IMR-90 (cell line): ENCODE measurements at regions not wholly inside any gene's neighbourhood (a gene's known extent, or its start where the extent isn't known, plus 50 kb on each side); places are given as distances from the start of the nearest gene placed in this dataset.

Source experiments
- ATAC-seq: fragments of 200-7000 bp; cut with Tn5 transposase; 2 replicates; pipeline ENCODE4 v1.9.1; 2020; ENCODE audit warnings: low read depth, mild to moderate bottlenecking, moderate library complexity
- BruUV-seq: library from RNA; stranded (reverse); fragments of 400-500 nt; replicated peaks from 2 replicates; lab custom pipeline; 2021; lab: Mats Ljungman, UMichigan
- CTCF ChIA-PET: fragments of 300-600 bp; formaldehyde crosslinking; extraction: SDS; loops from one replicate; lab custom pipeline; 2021; ENCODE audit warnings: antibody characterized with exemption; lab: Yijun Ruan, JAX
- POLR2A ChIA-PET: fragments of 300-600 bp; sonication (Branson Sonifier 250); formaldehyde crosslinking; loops from one replicate; lab custom pipeline; 2022; ENCODE audit warnings: antibody characterized with exemption; ENCODE audit not compliant: unreplicated experiment; lab: Charles Lee
- DNase-seq: peaks from one replicate; pipeline ENCODE4 v3.0.0; 2013
- H2AFZ ChIP-seq: replicated peaks from 2 replicates; pipeline ENCODE3; 2013; ENCODE audit warnings: low read length, mild to moderate bottlenecking; ENCODE audit not compliant: poor library complexity
- H2AK5ac ChIP-seq: 2 replicates; pipeline ENCODE4 v1.6.1; 2013; ENCODE audit warnings: low read depth, low read length, inconsistent platforms
- H2AK9ac ChIP-seq: replicated peaks from 2 replicates; pipeline ENCODE3; 2013; ENCODE audit warnings: mild to moderate bottlenecking, low read depth, low read length, moderate library complexity; ENCODE audit not compliant: poor library complexity
- H2BK120ac ChIP-seq: 2 replicates; pipeline ENCODE4 v1.6.1; 2013; ENCODE audit warnings: low read depth, low read length, inconsistent platforms
- H2BK15ac ChIP-seq: 3 replicates; pipeline ENCODE4 v1.6.1; 2013; ENCODE audit warnings: low read depth, low read length, inconsistent platforms
- H2BK20ac ChIP-seq: 2 replicates; pipeline ENCODE4 v1.6.1; 2013; ENCODE audit warnings: low read depth, mild to moderate bottlenecking, inconsistent platforms, low read length, moderate library complexity
- H2BK5ac ChIP-seq: 2 replicates; pipeline ENCODE4 v1.6.1; 2013; ENCODE audit warnings: mild to moderate bottlenecking, low read depth, low read length, inconsistent platforms; ENCODE audit not compliant: poor library complexity, severe bottlenecking
- H3K14ac ChIP-seq: replicated peaks from 2 replicates; pipeline ENCODE4 v1.6.1; 2013; ENCODE audit warnings: low read depth, low read length, inconsistent platforms
- H3K18ac ChIP-seq: 2 replicates; pipeline ENCODE4 v1.6.1; 2013; ENCODE audit warnings: low read depth, low read length, control low read depth
- H3K23ac ChIP-seq: 2 replicates; pipeline ENCODE4 v1.6.1; 2013; ENCODE audit warnings: low read depth, low read length, inconsistent platforms
- H3K27ac ChIP-seq: 2 replicates; pipeline ENCODE4 v1.5.1; 2013; ENCODE audit warnings: mild to moderate bottlenecking, control low read depth, low read length; ENCODE audit not compliant: insufficient read depth
- H3K27me3 ChIP-seq: 2 replicates; pipeline ENCODE4 v1.6.1; 2013; ENCODE audit warnings: low read length; ENCODE audit not compliant: control insufficient read depth, insufficient read depth
- H3K36me3 ChIP-seq: 2 replicates; pipeline ENCODE4 v1.6.1; 2013; ENCODE audit warnings: low read length, mixed read lengths; ENCODE audit not compliant: control insufficient read depth, insufficient read depth
- H3K4ac ChIP-seq: 2 replicates; pipeline ENCODE4 v1.6.1; 2013; ENCODE audit warnings: low read depth, low read length, inconsistent platforms
- H3K4me1 ChIP-seq: 2 replicates; pipeline ENCODE4 v1.6.1; 2013; ENCODE audit warnings: low read length, mixed read lengths; ENCODE audit not compliant: control insufficient read depth, insufficient read depth
- H3K4me2 ChIP-seq: 2 replicates; pipeline ENCODE4 v1.6.1; 2013; ENCODE audit warnings: low read depth, mild to moderate bottlenecking, control low read depth, low read length, moderate library complexity
- H3K4me3 ChIP-seq: 2 replicates; pipeline ENCODE4 v1.5.1; 2013; ENCODE audit warnings: low read depth, mild to moderate bottlenecking, control low read depth, low read length, moderate library complexity; ENCODE audit not compliant: insufficient read depth
- H3K56ac ChIP-seq: 2 replicates; pipeline ENCODE4 v1.6.1; 2013; ENCODE audit warnings: low read length, inconsistent platforms; ENCODE audit not compliant: insufficient read depth; ENCODE audit errors: extremely low read depth
- H3K79me1 ChIP-seq, 2 experiments: 2 replicates each; pipeline ENCODE4 v1.6.1; 2013; ENCODE audit warnings: low read length in 2 of 2, inconsistent platforms in 1 of 2, low read depth in 1 of 2
- H3K9ac ChIP-seq: 2 replicates; pipeline ENCODE4 v1.6.1; 2013; ENCODE audit warnings: low read depth, low read length, control low read depth
- H3K9me1 ChIP-seq: 2 replicates; pipeline ENCODE4 v1.6.1; 2013; ENCODE audit warnings: low read length, inconsistent platforms; ENCODE audit not compliant: insufficient read depth
- H3K9me3 ChIP-seq: 2 replicates; pipeline ENCODE4 v1.6.1; 2013; ENCODE audit warnings: low read length; ENCODE audit not compliant: control insufficient read depth, insufficient read depth
- H4K20me1 ChIP-seq: 2 replicates; pipeline ENCODE4 v1.6.1; 2013; ENCODE audit warnings: low read length, inconsistent platforms; ENCODE audit not compliant: insufficient read depth
- H4K5ac ChIP-seq: 2 replicates; pipeline ENCODE4 v1.6.1; 2013; ENCODE audit warnings: mild to moderate bottlenecking, low read depth, low read length, control low read depth
- H4K8ac ChIP-seq, 2 experiments: 2 replicates each; pipeline ENCODE4 v1.6.1; 2013; ENCODE audit warnings: low read depth in 2 of 2, low read length in 2 of 2, control low read depth in 1 of 2, inconsistent platforms in 1 of 2
- H4K91ac ChIP-seq: 2 replicates; pipeline ENCODE4 v1.6.1; 2013; ENCODE audit warnings: low read depth, low read length, inconsistent platforms; ENCODE audit not compliant: insufficient read depth
- CHD1 ChIP-seq: IDR thresholded peaks from 2 replicates; pipeline ENCODE4 v1.6.1; 2012; ENCODE audit warnings: low read depth, low read length, improper control_type of control experiment
- CTCF ChIP-seq: conservative IDR thresholded peaks from 2 replicates; pipeline ENCODE4 v1.5.1; 2012; ENCODE audit warnings: mild to moderate bottlenecking, low read depth, low read length, improper control_type of control experiment
- ELK1 ChIP-seq: fragments of 150-350 bp; IDR thresholded peaks from 2 replicates; pipeline ENCODE4 v1.6.1; 2016; ENCODE audit warnings: low read depth, mild to moderate bottlenecking, low read length, moderate library complexity, borderline replicate concordance
- FOS ChIP-seq: fragments of 150-350 bp; IDR thresholded peaks from 2 replicates; pipeline ENCODE4 v1.6.1; 2016; ENCODE audit warnings: low read depth, low read length
- MAFK ChIP-seq: IDR thresholded peaks from 2 replicates; pipeline ENCODE4 v1.6.1; 2012; ENCODE audit warnings: low read depth, low read length, improper control_type of control experiment
- MXI1 ChIP-seq: IDR thresholded peaks from 2 replicates; pipeline ENCODE4 v1.6.1; 2012; ENCODE audit warnings: low read depth, mild to moderate bottlenecking, low read length, moderate library complexity, borderline replicate concordance
- NFE2L2 ChIP-seq: fragments of 150-350 bp; IDR thresholded peaks from 2 replicates; pipeline ENCODE4 v1.6.1; 2016; ENCODE audit warnings: low read depth, mild to moderate bottlenecking, low read length
- POLR2A ChIP-seq: IDR thresholded peaks from 2 replicates; pipeline ENCODE4 v1.6.1; 2012; ENCODE audit warnings: mild to moderate bottlenecking, low read depth, low read length
- RAD21 ChIP-seq: IDR thresholded peaks from 2 replicates; pipeline ENCODE4 v1.6.1; 2012; ENCODE audit warnings: low read length, improper control_type of control experiment
- RCOR1 ChIP-seq: IDR thresholded peaks from 2 replicates; pipeline ENCODE4 v1.6.1; 2012; ENCODE audit warnings: mild to moderate bottlenecking, low read length, improper control_type of control experiment; ENCODE audit not compliant: insufficient replicate concordance
- USF2 ChIP-seq: fragments of 150-350 bp; IDR thresholded peaks from 2 replicates; pipeline ENCODE4 v1.6.1; 2017; ENCODE audit warnings: mild to moderate bottlenecking, antibody characterized with exemption, low read length, low read depth
- WGBS, 2 experiments: methylation state at CpG; one replicate each; pipeline versions ENCODE4 v1.1.5 to v1.1.7; 2013; ENCODE audit warnings: missing lambda C conversion rate in 2 of 2; ENCODE audit not compliant: insufficient read length in 1 of 2; ENCODE audit errors: extremely low coverage in 2 of 2; 5-methylcytosine and 5-hydroxymethylcytosine counted together
- dilution Hi-C: fragments of 300-500 bp; cut with HindIII; formaldehyde crosslinking; loops from one replicate; pipeline ENCODE4 v1.14.3; 2018; ENCODE audit warnings: low sequenced_read_pairs; ENCODE audit not compliant: unreplicated experiment
- in situ Hi-C: fragments of 300-500 bp; cut with MboI; formaldehyde crosslinking; loops from 3 replicates; pipeline ENCODE4 v1.14.3; 2019; ENCODE audit warnings: low sequenced_read_pairs, inconsistent platforms, mixed read lengths
- intact Hi-C: fragments of 100-400 bp; cut with micrococcal nuclease; formaldehyde crosslinking; loops from 2 replicates; pipeline ENCODE4 v1.10.0; 2022

- BruUV-seq: no TSS peak
Measured at GRCh38 chr15:62931650-62932049, 110.9 kb upstream of the TPM1 start.

More at GRCh38 chr15:62931650-62932049, 110.9 kb upstream of the TPM1 start:
- H4K91ac ChIP-seq: no peak overlapping the region
- no peak overlapping the region for H3K56ac ChIP-seq
- no peak overlapping the region; the same call in 1 of the 2 replicates for H3K23ac ChIP-seq
- no peak overlapping the region for H3K14ac ChIP-seq
- H4K20me1 ChIP-seq: peaks cover 7% of the 10 kb centered on the region
- no peak for DNase-seq
- 0 out of 4 replicates have a peak overlapping the region, but pooled peaks of 1 of the 2 experiments have one; percentile 2 for H4K8ac ChIP-seq
- no peak overlapping the region; the same call in 1 of the 2 replicates for H2BK20ac ChIP-seq
- H3K79me1 ChIP-seq: peaks cover 0 to 2% of the 10 kb centered on the region in 2 experiments; a peak in 1 of 4 replicates
- no peak overlapping the region for H2AFZ ChIP-seq
- no peaks in the 10 kb centered on the region for H3K36me3 ChIP-seq
- H3K9me3 ChIP-seq: no peaks in the 10 kb centered on the region
- CTCF ChIA-PET: interaction anchor here (0.7 to 1.4 kb wide), 2 partner anchors 95 to 345 kb away, joined by 3 read pairs; no protein-coding TSS in a partner anchor
- H3K27ac ChIP-seq: no peak overlapping the region
- no peak overlapping the region for H2AK9ac ChIP-seq
- H3K18ac ChIP-seq: no peak overlapping the region
- POLR2A ChIA-PET: no interaction called here
- H4K5ac ChIP-seq: no peak overlapping the region
- dilution Hi-C loops: no loop called here
- peak overlapping the region; percentile 12; the same call in 1 of the 2 replicates for H2BK120ac ChIP-seq
- no peak overlapping the region for H3K9ac ChIP-seq
- no peak for ATAC-seq
- H3K4me3 ChIP-seq: no peak overlapping the region
- peak overlapping the region; percentile 37 for H2BK5ac ChIP-seq
- no CpG with 5 or more reads among the region's 1 CpG for WGBS, 2 experiments
- peaks cover 8% of the 10 kb centered on the region for H3K9me1 ChIP-seq
- H3K27me3 ChIP-seq: no peaks in the 10 kb centered on the region
- TF ChIP-seq MAFK (no peak), ELK1 (no peak), RCOR1 (no peak), POLR2A (no peak), RAD21 (no peak), USF2 (no peak), FOS (no peak), MXI1 (no peak), CTCF (no peak), CHD1 (no peak), NFE2L2 (no peak)
- H2AK5ac ChIP-seq: no peak overlapping the region
- no peak overlapping the region for H3K4ac ChIP-seq
- intact Hi-C loops: loop anchor here (2.0 kb wide), 1 partner anchor 91 kb away; no protein-coding TSS in a partner anchor
- peaks cover 19% of the 10 kb centered on the region for H3K4me1 ChIP-seq
- H3K4me2 ChIP-seq: no peak overlapping the region
- H2BK15ac ChIP-seq: 0 out of 3 replicates have a peak overlapping the region, but pooled peaks have one; percentile 5
- in situ Hi-C loops: no loop called here
